IMR-90 (cell line): ENCODE measurements at regions not wholly inside any gene's neighbourhood (a gene's known extent, or its start where the extent isn't known, plus 50 kb on each side); places are given as distances from the start of the nearest gene placed in this dataset.
A peak's percentile ranks its signal among the peaks of the same experiment; 100 is the strongest.

Source experiments
- ATAC-seq: fragments of 200-7000 bp; cut with Tn5 transposase; 2 replicates; pipeline ENCODE4 v1.9.1; 2020; ENCODE audit warnings: low read depth, mild to moderate bottlenecking, moderate library complexity
- BruUV-seq: library from RNA; stranded (reverse); fragments of 400-500 nt; replicated peaks from 2 replicates; lab custom pipeline; 2021; lab: Mats Ljungman, UMichigan
- CTCF ChIA-PET: fragments of 300-600 bp; formaldehyde crosslinking; extraction: SDS; loops from one replicate; lab custom pipeline; 2021; ENCODE audit warnings: antibody characterized with exemption; lab: Yijun Ruan, JAX
- POLR2A ChIA-PET: fragments of 300-600 bp; sonication (Branson Sonifier 250); formaldehyde crosslinking; loops from one replicate; lab custom pipeline; 2022; ENCODE audit warnings: antibody characterized with exemption; ENCODE audit not compliant: unreplicated experiment; lab: Charles Lee
- DNase-seq: peaks from one replicate; pipeline ENCODE4 v3.0.0; 2013
- H2AFZ ChIP-seq: replicated peaks from 2 replicates; pipeline ENCODE3; 2013; ENCODE audit warnings: low read length, mild to moderate bottlenecking; ENCODE audit not compliant: poor library complexity
- H2AK5ac ChIP-seq: 2 replicates; pipeline ENCODE4 v1.6.1; 2013; ENCODE audit warnings: low read depth, low read length, inconsistent platforms
- H2AK9ac ChIP-seq: replicated peaks from 2 replicates; pipeline ENCODE3; 2013; ENCODE audit warnings: mild to moderate bottlenecking, low read depth, low read length, moderate library complexity; ENCODE audit not compliant: poor library complexity
- H2BK120ac ChIP-seq: 2 replicates; pipeline ENCODE4 v1.6.1; 2013; ENCODE audit warnings: low read depth, low read length, inconsistent platforms
- H2BK15ac ChIP-seq: 3 replicates; pipeline ENCODE4 v1.6.1; 2013; ENCODE audit warnings: low read depth, low read length, inconsistent platforms
- H2BK20ac ChIP-seq: 2 replicates; pipeline ENCODE4 v1.6.1; 2013; ENCODE audit warnings: low read depth, mild to moderate bottlenecking, inconsistent platforms, low read length, moderate library complexity
- H2BK5ac ChIP-seq: 2 replicates; pipeline ENCODE4 v1.6.1; 2013; ENCODE audit warnings: mild to moderate bottlenecking, low read depth, low read length, inconsistent platforms; ENCODE audit not compliant: poor library complexity, severe bottlenecking
- H3K14ac ChIP-seq: replicated peaks from 2 replicates; pipeline ENCODE4 v1.6.1; 2013; ENCODE audit warnings: low read depth, low read length, inconsistent platforms
- H3K18ac ChIP-seq: 2 replicates; pipeline ENCODE4 v1.6.1; 2013; ENCODE audit warnings: low read depth, low read length, control low read depth
- H3K23ac ChIP-seq: 2 replicates; pipeline ENCODE4 v1.6.1; 2013; ENCODE audit warnings: low read depth, low read length, inconsistent platforms
- H3K27ac ChIP-seq: 2 replicates; pipeline ENCODE4 v1.5.1; 2013; ENCODE audit warnings: mild to moderate bottlenecking, control low read depth, low read length; ENCODE audit not compliant: insufficient read depth
- H3K27me3 ChIP-seq: 2 replicates; pipeline ENCODE4 v1.6.1; 2013; ENCODE audit warnings: low read length; ENCODE audit not compliant: control insufficient read depth, insufficient read depth
- H3K36me3 ChIP-seq: 2 replicates; pipeline ENCODE4 v1.6.1; 2013; ENCODE audit warnings: low read length, mixed read lengths; ENCODE audit not compliant: control insufficient read depth, insufficient read depth
- H3K4ac ChIP-seq: 2 replicates; pipeline ENCODE4 v1.6.1; 2013; ENCODE audit warnings: low read depth, low read length, inconsistent platforms
- H3K4me1 ChIP-seq: 2 replicates; pipeline ENCODE4 v1.6.1; 2013; ENCODE audit warnings: low read length, mixed read lengths; ENCODE audit not compliant: control insufficient read depth, insufficient read depth
- H3K4me2 ChIP-seq: 2 replicates; pipeline ENCODE4 v1.6.1; 2013; ENCODE audit warnings: low read depth, mild to moderate bottlenecking, control low read depth, low read length, moderate library complexity
- H3K4me3 ChIP-seq: 2 replicates; pipeline ENCODE4 v1.5.1; 2013; ENCODE audit warnings: low read depth, mild to moderate bottlenecking, control low read depth, low read length, moderate library complexity; ENCODE audit not compliant: insufficient read depth
- H3K56ac ChIP-seq: 2 replicates; pipeline ENCODE4 v1.6.1; 2013; ENCODE audit warnings: low read length, inconsistent platforms; ENCODE audit not compliant: insufficient read depth; ENCODE audit errors: extremely low read depth
- H3K79me1 ChIP-seq, 2 experiments: 2 replicates each; pipeline ENCODE4 v1.6.1; 2013; ENCODE audit warnings: low read length in 2 of 2, inconsistent platforms in 1 of 2, low read depth in 1 of 2
- H3K9ac ChIP-seq: 2 replicates; pipeline ENCODE4 v1.6.1; 2013; ENCODE audit warnings: low read depth, low read length, control low read depth
- H3K9me1 ChIP-seq: 2 replicates; pipeline ENCODE4 v1.6.1; 2013; ENCODE audit warnings: low read length, inconsistent platforms; ENCODE audit not compliant: insufficient read depth
- H3K9me3 ChIP-seq: 2 replicates; pipeline ENCODE4 v1.6.1; 2013; ENCODE audit warnings: low read length; ENCODE audit not compliant: control insufficient read depth, insufficient read depth
- H4K20me1 ChIP-seq: 2 replicates; pipeline ENCODE4 v1.6.1; 2013; ENCODE audit warnings: low read length, inconsistent platforms; ENCODE audit not compliant: insufficient read depth
- H4K5ac ChIP-seq: 2 replicates; pipeline ENCODE4 v1.6.1; 2013; ENCODE audit warnings: mild to moderate bottlenecking, low read depth, low read length, control low read depth
- H4K8ac ChIP-seq, 2 experiments: 2 replicates each; pipeline ENCODE4 v1.6.1; 2013; ENCODE audit warnings: low read depth in 2 of 2, low read length in 2 of 2, control low read depth in 1 of 2, inconsistent platforms in 1 of 2
- H4K91ac ChIP-seq: 2 replicates; pipeline ENCODE4 v1.6.1; 2013; ENCODE audit warnings: low read depth, low read length, inconsistent platforms; ENCODE audit not compliant: insufficient read depth
- MAZ ChIP-seq: IDR thresholded peaks from 2 replicates; pipeline ENCODE4 v1.6.1; 2012; ENCODE audit warnings: low read depth, mild to moderate bottlenecking, low read length, improper control_type of control experiment, moderate library complexity, borderline replicate concordance
- RAD21 ChIP-seq: IDR thresholded peaks from 2 replicates; pipeline ENCODE4 v1.6.1; 2012; ENCODE audit warnings: low read length, improper control_type of control experiment
- SMC3 ChIP-seq: fragments of 150-350 bp; IDR thresholded peaks from 2 replicates; pipeline ENCODE4 v1.6.1; 2016; ENCODE audit warnings: low read depth, mild to moderate bottlenecking, antibody characterized with exemption, low read length, moderate library complexity
- WGBS, 2 experiments: methylation state at CpG; one replicate each; pipeline versions ENCODE4 v1.1.5 to v1.1.7; 2013; ENCODE audit warnings: missing lambda C conversion rate in 2 of 2; ENCODE audit not compliant: insufficient read length in 1 of 2; ENCODE audit errors: extremely low coverage in 2 of 2; 5-methylcytosine and 5-hydroxymethylcytosine counted together
- dilution Hi-C: fragments of 300-500 bp; cut with HindIII; formaldehyde crosslinking; loops from one replicate; pipeline ENCODE4 v1.14.3; 2018; ENCODE audit warnings: low sequenced_read_pairs; ENCODE audit not compliant: unreplicated experiment
- in situ Hi-C: fragments of 300-500 bp; cut with MboI; formaldehyde crosslinking; loops from 3 replicates; pipeline ENCODE4 v1.14.3; 2019; ENCODE audit warnings: low sequenced_read_pairs, inconsistent platforms, mixed read lengths
- intact Hi-C: fragments of 100-400 bp; cut with micrococcal nuclease; formaldehyde crosslinking; loops from 2 replicates; pipeline ENCODE4 v1.10.0; 2022

- H3K27ac ChIP-seq = no peak overlapping the region
- TF ChIP-seq SMC3 (no peak), MAZ (no peak), RAD21 (no peak)
- H4K5ac ChIP-seq = no peak overlapping the region
- H2BK5ac ChIP-seq = peak overlapping the region; percentile 10
- dilution Hi-C loops = no loop called here
- H3K4ac ChIP-seq = peak overlapping the region; percentile 34; the same call in 1 of the 2 replicates
- no peak overlapping the region for H2AFZ ChIP-seq
- H3K27me3 ChIP-seq = no peaks in the 10 kb centered on the region
- no peak for DNase-seq
- H3K23ac ChIP-seq = no peak overlapping the region
- no peak overlapping the region for H3K4me3 ChIP-seq
- no peak overlapping the region for H3K9ac ChIP-seq
- in situ Hi-C loops = no loop called here
- peak overlapping the region; percentile 91 for H3K18ac ChIP-seq
- intact Hi-C loops = no loop called here
- H4K8ac ChIP-seq = no peak overlapping the region
- peaks cover 11% of the 10 kb centered on the region for H3K4me1 ChIP-seq
- H2BK20ac ChIP-seq = peak overlapping the region; percentile 59; the same call in 1 of the 2 replicates
- no peaks in the 10 kb centered on the region for H3K9me3 ChIP-seq
- no peak overlapping the region for H2AK5ac ChIP-seq
- no TSS peak for BruUV-seq
- no peak overlapping the region for H3K56ac ChIP-seq
- no peak overlapping the region for H2AK9ac ChIP-seq
- WGBS, 2 experiments = no CpG with 5 or more reads among the region's 1 CpG
- CTCF ChIA-PET = no interaction called here
- H3K79me1 ChIP-seq = peaks cover 0 to 2% of the 10 kb centered on the region in 2 experiments; a peak in 1 of 4 replicates
- POLR2A ChIA-PET = interaction anchor here (1.5 kb wide), 1 partner anchor 351 kb away, joined by 4 read pairs; no protein-coding TSS in a partner anchor
- no peak overlapping the region for H3K4me2 ChIP-seq
- no peaks in the 10 kb centered on the region for H3K9me1 ChIP-seq
- H2BK120ac ChIP-seq = peak overlapping the region; percentile 69; the same call in 1 of the 2 replicates
- ATAC-seq = no peak
- H2BK15ac ChIP-seq = peak overlapping the region; percentile 57; the same call in 1 of the 3 replicates
- H4K20me1 ChIP-seq = no peaks in the 10 kb centered on the region
- 0 out of 2 replicates have a peak overlapping the region, but pooled peaks have one; percentile 54 for H4K91ac ChIP-seq
- H3K14ac ChIP-seq = no peak overlapping the region
- H3K36me3 ChIP-seq = no peaks in the 10 kb centered on the region
These were observed 677.0 kb downstream of the NYAP2 start for GRCh38 chr2:226076529-226076928.
